NB4 (cell line): ENCODE measurements at regions not wholly inside any gene's neighbourhood (a gene's known extent, or its start where the extent isn't known, plus 50 kb on each side); places are given as distances from the start of the nearest gene placed in this dataset.

Experiments used
- DNase-seq: peaks from one replicate; pipeline ENCODE4 v3.0.0; 2010; ENCODE audit warnings: low read depth
- H3K4me3 ChIP-seq: one replicate; pipeline ENCODE4 v1.5.1; 2011; ENCODE audit warnings: mild to moderate bottlenecking, low read depth, low read length, moderate library complexity
- CTCF ChIP-seq: IDR thresholded peaks from one replicate; pipeline ENCODE4 v1.5.1; 2012; ENCODE audit warnings: low read depth, low read length
- MAX ChIP-seq: IDR thresholded peaks from 2 replicates; pipeline ENCODE4 v1.6.1; 2011; ENCODE audit warnings: low read depth, low read length
- MYC ChIP-seq: IDR thresholded peaks from 2 replicates; pipeline ENCODE4 v1.6.1; 2011; ENCODE audit warnings: low read depth, low read length
- POLR2A ChIP-seq: IDR thresholded peaks from 2 replicates; pipeline ENCODE4 v1.6.1; 2011; ENCODE audit warnings: mild to moderate bottlenecking; ENCODE audit not compliant: insufficient read length; ENCODE audit errors: extremely low read depth

GRCh38 chr11:116145187-116145865 lies 627.5 kb downstream of the BUD13 start:
- H3K4me3 ChIP-seq, result no peak overlapping the region
- DNase-seq, result no peak
- TF ChIP-seq POLR2A (no peak), MYC (no peak), CTCF (no peak), MAX (no peak)

GRCh38 chr11:116144387-116144958 lies 628.3 kb downstream of the BUD13 start:
- TF ChIP-seq POLR2A (no peak), CTCF (no peak), MAX (no peak), MYC (no peak)
- no peak overlapping the region for H3K4me3 ChIP-seq
- no peak for DNase-seq

GRCh38 chr11:116138280-116138679 lies 634.1 kb upstream of the CADM1 start:
- no peak overlapping the region for H3K4me3 ChIP-seq
- no peak for DNase-seq
- no peak for TF ChIP-seq MAX
- no peak for TF ChIP-seq CTCF
- no peak for TF ChIP-seq MYC
- TF ChIP-seq POLR2A, result no peak

- no peak overlapping the region for H3K4me3 ChIP-seq
- no peak for DNase-seq
- TF ChIP-seq CTCF (no peak), MYC (no peak), MAX (no peak), POLR2A (no peak)
Observed at GRCh38 chr11:116137753-116138152, 633.5 kb upstream of the CADM1 start.

- no peak for TF ChIP-seq MYC
- no peak for TF ChIP-seq POLR2A
- no peak for TF ChIP-seq MAX
- no peak for TF ChIP-seq CTCF
- no peak for DNase-seq
- no peak overlapping the region for H3K4me3 ChIP-seq
Observed at GRCh38 chr11:116136987-116137674, 632.9 kb upstream of the CADM1 start.
